ENCODE measurements at regions not wholly inside any gene's neighbourhood (a gene's known extent, or its start where the extent isn't known, plus 50 kb on each side); places are given as distances from the start of the nearest gene placed in this dataset.

GRCh38 chr15:91733661-91734060 lies 119.8 kb upstream of the SLCO3A1 start:
- Histone ChIP-seq H3K9me3 (ENCODE audit: control insufficient read depth in 2 of 2, insufficient read depth in 1 of 2, low read length in 1 of 2) (no peaks in the 10 kb centered on the region), H3K27me3 (ENCODE audit: control insufficient read depth in 2 of 2, insufficient read depth in 1 of 2, low read length in 1 of 2) (no peaks in the 10 kb centered on the region), H3K27ac (ENCODE audit: low read depth in 1 of 2, low read length in 1 of 2) (no peak overlapping the region), H3K4me1 (ENCODE audit: control insufficient read depth in 2 of 2, insufficient read depth in 2 of 2, low read length in 2 of 2) (no peaks in the 10 kb centered on the region), H3K36me3 (ENCODE audit: control insufficient read depth in 2 of 2, insufficient read depth in 2 of 2, low read length in 1 of 2) (no peaks in the 10 kb centered on the region), H3K4me3 (ENCODE audit: low read length in 2 of 2) (no peak overlapping the region)
- 97% methylated on average over 6 of the region's 6 CpGs for WGBS
- DNase-seq (ENCODE audit: low read depth in 6 of 9, low spot score in 9 of 9), result no peak

GRCh38 chr15:91737151-91737818 lies 116.2 kb upstream of the SLCO3A1 start:
- H3K4me1 ChIP-seq (ENCODE audit: control insufficient read depth in 2 of 2, insufficient read depth in 2 of 2, low read length in 2 of 2), result no peaks in the 10 kb centered on the region
- H3K4me3 ChIP-seq (ENCODE audit: low read length in 2 of 2), result no peak overlapping the region
- H3K27me3 ChIP-seq (ENCODE audit: control insufficient read depth in 2 of 2, insufficient read depth in 1 of 2, low read length in 1 of 2), result no peaks in the 10 kb centered on the region
- H3K27ac ChIP-seq (ENCODE audit: low read depth in 1 of 2, low read length in 1 of 2), result no peak overlapping the region
- 90% methylated on average over 13 of the region's 13 CpGs for WGBS
- H3K9me3 ChIP-seq (ENCODE audit: control insufficient read depth in 2 of 2, insufficient read depth in 1 of 2, low read length in 1 of 2), result no peaks in the 10 kb centered on the region
- no peak for DNase-seq (ENCODE audit: low read depth in 6 of 9, low spot score in 9 of 9)
- H3K36me3 ChIP-seq (ENCODE audit: control insufficient read depth in 2 of 2, insufficient read depth in 2 of 2, low read length in 1 of 2), result no peaks in the 10 kb centered on the region

GRCh38 chr15:91741986-91742385 lies 111.5 kb upstream of the SLCO3A1 start:
- DNase-seq (ENCODE audit: low read depth in 6 of 9, low spot score in 9 of 9), result no peak
- H3K4me3 ChIP-seq (ENCODE audit: low read length in 2 of 2), result no peak overlapping the region
- H3K36me3 ChIP-seq (ENCODE audit: control insufficient read depth in 2 of 2, insufficient read depth in 2 of 2, low read length in 1 of 2), result no peaks in the 10 kb centered on the region
- no peaks in the 10 kb centered on the region for H3K4me1 ChIP-seq (ENCODE audit: control insufficient read depth in 2 of 2, insufficient read depth in 2 of 2, low read length in 2 of 2)
- no peaks in the 10 kb centered on the region for H3K27me3 ChIP-seq (ENCODE audit: control insufficient read depth in 2 of 2, insufficient read depth in 1 of 2, low read length in 1 of 2)
- H3K27ac ChIP-seq (ENCODE audit: low read depth in 1 of 2, low read length in 1 of 2), result no peak overlapping the region
- no peaks in the 10 kb centered on the region for H3K9me3 ChIP-seq (ENCODE audit: control insufficient read depth in 2 of 2, insufficient read depth in 1 of 2, low read length in 1 of 2)
- WGBS, result 91% methylated on average over 7 of the region's 7 CpGs

GRCh38 chr15:91751611-91752010 lies 101.9 kb upstream of the SLCO3A1 start:
- no peaks in the 10 kb centered on the region for H3K36me3 ChIP-seq (ENCODE audit: control insufficient read depth in 2 of 2, insufficient read depth in 2 of 2, low read length in 1 of 2)
- H3K27me3 ChIP-seq (ENCODE audit: control insufficient read depth in 2 of 2, insufficient read depth in 1 of 2, low read length in 1 of 2), result peaks cover 0 to 4% of the 10 kb centered on the region in 2 donors
- no peak overlapping the region for H3K27ac ChIP-seq (ENCODE audit: low read depth in 1 of 2, low read length in 1 of 2)
- H3K9me3 ChIP-seq (ENCODE audit: control insufficient read depth in 2 of 2, insufficient read depth in 1 of 2, low read length in 1 of 2), result peaks cover 0 to 4% of the 10 kb centered on the region in 2 donors
- H3K4me3 ChIP-seq (ENCODE audit: low read length in 2 of 2), result no peak overlapping the region
- H3K4me1 ChIP-seq (ENCODE audit: control insufficient read depth in 2 of 2, insufficient read depth in 2 of 2, low read length in 2 of 2), result no peaks in the 10 kb centered on the region
- 96% methylated on average over 2 of the region's 2 CpGs for WGBS
- DNase-seq (ENCODE audit: low read depth in 6 of 9, low spot score in 9 of 9), result no peak

GRCh38 chr15:91752081-91752785 lies 101.3 kb upstream of the SLCO3A1 start:
- no peak overlapping the region for H3K27ac ChIP-seq (ENCODE audit: low read depth in 1 of 2, low read length in 1 of 2)
- 80% methylated on average over 8 of the region's 8 CpGs for WGBS
- H3K9me3 ChIP-seq (ENCODE audit: control insufficient read depth in 2 of 2, insufficient read depth in 1 of 2, low read length in 1 of 2), result peaks cover 0 to 4% of the 10 kb centered on the region in 2 donors
- no peaks in the 10 kb centered on the region for H3K36me3 ChIP-seq (ENCODE audit: control insufficient read depth in 2 of 2, insufficient read depth in 2 of 2, low read length in 1 of 2)
- peaks cover 0 to 4% of the 10 kb centered on the region in 2 donors for H3K27me3 ChIP-seq (ENCODE audit: control insufficient read depth in 2 of 2, insufficient read depth in 1 of 2, low read length in 1 of 2)
- DNase-seq (ENCODE audit: low read depth in 6 of 9, low spot score in 9 of 9), result no peak
- H3K4me1 ChIP-seq (ENCODE audit: control insufficient read depth in 2 of 2, insufficient read depth in 2 of 2, low read length in 2 of 2), result no peaks in the 10 kb centered on the region
- H3K4me3 ChIP-seq (ENCODE audit: low read length in 2 of 2), result no peak overlapping the region

- 98% methylated on average over 2 of the region's 2 CpGs for WGBS
- Histone ChIP-seq H3K4me1 (ENCODE audit: control insufficient read depth in 2 of 2, insufficient read depth in 2 of 2, low read length in 2 of 2) (no peaks in the 10 kb centered on the region), H3K36me3 (ENCODE audit: control insufficient read depth in 2 of 2, insufficient read depth in 2 of 2, low read length in 1 of 2) (no peaks in the 10 kb centered on the region), H3K4me3 (ENCODE audit: low read length in 2 of 2) (no peak overlapping the region), H3K27me3 (ENCODE audit: control insufficient read depth in 2 of 2, insufficient read depth in 1 of 2, low read length in 1 of 2) (peaks cover 0 to 4% of the 10 kb centered on the region in 2 donors), H3K9me3 (ENCODE audit: control insufficient read depth in 2 of 2, insufficient read depth in 1 of 2, low read length in 1 of 2) (no peaks in the 10 kb centered on the region), H3K27ac (ENCODE audit: low read depth in 1 of 2, low read length in 1 of 2) (no peak overlapping the region)
- DNase-seq (ENCODE audit: low read depth in 6 of 9, low spot score in 9 of 9), result no peak
Observed at GRCh38 chr15:91759560-91759959, 93.9 kb upstream of the SLCO3A1 start.

- Histone ChIP-seq H3K4me1 (ENCODE audit: control insufficient read depth in 2 of 2, insufficient read depth in 2 of 2, low read length in 2 of 2) (no peaks in the 10 kb centered on the region), H3K9me3 (ENCODE audit: control insufficient read depth in 2 of 2, insufficient read depth in 1 of 2, low read length in 1 of 2) (no peaks in the 10 kb centered on the region), H3K36me3 (ENCODE audit: control insufficient read depth in 2 of 2, insufficient read depth in 2 of 2, low read length in 1 of 2) (no peaks in the 10 kb centered on the region), H3K4me3 (ENCODE audit: low read length in 2 of 2) (no peak overlapping the region), H3K27me3 (ENCODE audit: control insufficient read depth in 2 of 2, insufficient read depth in 1 of 2, low read length in 1 of 2) (no peaks in the 10 kb centered on the region), H3K27ac (ENCODE audit: low read depth in 1 of 2, low read length in 1 of 2) (no peak overlapping the region)
- 97% methylated on average over 3 of the region's 3 CpGs for WGBS
- DNase-seq (ENCODE audit: low read depth in 6 of 9, low spot score in 9 of 9), result no peak
Observed at GRCh38 chr15:91765660-91766059, 87.8 kb upstream of the SLCO3A1 start.

- WGBS, result 99% methylated on average over 3 of the region's 3 CpGs
Observed at GRCh38 chr15:91769476-91769875, 84.0 kb upstream of the SLCO3A1 start.

GRCh38 chr15:91769894-91770293 lies 83.6 kb upstream of the SLCO3A1 start:
- DNase-seq (ENCODE audit: low read depth in 6 of 9, low spot score in 9 of 9), result no peak
- 90% methylated on average over 8 of the region's 8 CpGs for WGBS
- H3K4me3 ChIP-seq (ENCODE audit: low read length in 2 of 2), result no peak overlapping the region
- no peaks in the 10 kb centered on the region for H3K36me3 ChIP-seq (ENCODE audit: control insufficient read depth in 2 of 2, insufficient read depth in 2 of 2, low read length in 1 of 2)
- H3K27ac ChIP-seq (ENCODE audit: low read depth in 1 of 2, low read length in 1 of 2), result no peak overlapping the region
- no peaks in the 10 kb centered on the region for H3K4me1 ChIP-seq (ENCODE audit: control insufficient read depth in 2 of 2, insufficient read depth in 2 of 2, low read length in 2 of 2)
- no peaks in the 10 kb centered on the region for H3K27me3 ChIP-seq (ENCODE audit: control insufficient read depth in 2 of 2, insufficient read depth in 1 of 2, low read length in 1 of 2)
- H3K9me3 ChIP-seq (ENCODE audit: control insufficient read depth in 2 of 2, insufficient read depth in 1 of 2, low read length in 1 of 2), result no peaks in the 10 kb centered on the region

More at GRCh38 chr15:91769476-91769875, 84.0 kb upstream of the SLCO3A1 start:
- Histone ChIP-seq H3K27me3 (ENCODE audit: control insufficient read depth in 2 of 2, insufficient read depth in 1 of 2, low read length in 1 of 2) (no peaks in the 10 kb centered on the region), H3K4me1 (ENCODE audit: control insufficient read depth in 2 of 2, insufficient read depth in 2 of 2, low read length in 2 of 2) (no peaks in the 10 kb centered on the region), H3K4me3 (ENCODE audit: low read length in 2 of 2) (no peak overlapping the region), H3K27ac (ENCODE audit: low read depth in 1 of 2, low read length in 1 of 2) (no peak overlapping the region), H3K36me3 (ENCODE audit: control insufficient read depth in 2 of 2, insufficient read depth in 2 of 2, low read length in 1 of 2) (no peaks in the 10 kb centered on the region), H3K9me3 (ENCODE audit: control insufficient read depth in 2 of 2, insufficient read depth in 1 of 2, low read length in 1 of 2) (no peaks in the 10 kb centered on the region)
- DNase-seq (ENCODE audit: low read depth in 6 of 9, low spot score in 9 of 9), result no peak
